IMR-90 (cell line): ENCODE measurements at regions not wholly inside any gene's neighbourhood (a gene's known extent, or its start where the extent isn't known, plus 50 kb on each side); places are given as distances from the start of the nearest gene placed in this dataset.

Experiments used
- ATAC-seq: fragments of 200-7000 bp; cut with Tn5 transposase; 2 replicates; pipeline ENCODE4 v1.9.1; 2020; ENCODE audit warnings: low read depth, mild to moderate bottlenecking, moderate library complexity
- BruUV-seq: library from RNA; stranded (reverse); fragments of 400-500 nt; replicated peaks from 2 replicates; lab custom pipeline; 2021; lab: Mats Ljungman, UMichigan
- CTCF ChIA-PET: fragments of 300-600 bp; formaldehyde crosslinking; extraction: SDS; loops from one replicate; lab custom pipeline; 2021; ENCODE audit warnings: antibody characterized with exemption; lab: Yijun Ruan, JAX
- POLR2A ChIA-PET: fragments of 300-600 bp; sonication (Branson Sonifier 250); formaldehyde crosslinking; loops from one replicate; lab custom pipeline; 2022; ENCODE audit warnings: antibody characterized with exemption; ENCODE audit not compliant: unreplicated experiment; lab: Charles Lee
- DNase-seq: peaks from one replicate; pipeline ENCODE4 v3.0.0; 2013
- H2AFZ ChIP-seq: replicated peaks from 2 replicates; pipeline ENCODE3; 2013; ENCODE audit warnings: low read length, mild to moderate bottlenecking; ENCODE audit not compliant: poor library complexity
- H2AK5ac ChIP-seq: 2 replicates; pipeline ENCODE4 v1.6.1; 2013; ENCODE audit warnings: low read depth, low read length, inconsistent platforms
- H2AK9ac ChIP-seq: replicated peaks from 2 replicates; pipeline ENCODE3; 2013; ENCODE audit warnings: mild to moderate bottlenecking, low read depth, low read length, moderate library complexity; ENCODE audit not compliant: poor library complexity
- H2BK120ac ChIP-seq: 2 replicates; pipeline ENCODE4 v1.6.1; 2013; ENCODE audit warnings: low read depth, low read length, inconsistent platforms
- H2BK15ac ChIP-seq: 3 replicates; pipeline ENCODE4 v1.6.1; 2013; ENCODE audit warnings: low read depth, low read length, inconsistent platforms
- H2BK20ac ChIP-seq: 2 replicates; pipeline ENCODE4 v1.6.1; 2013; ENCODE audit warnings: low read depth, mild to moderate bottlenecking, inconsistent platforms, low read length, moderate library complexity
- H2BK5ac ChIP-seq: 2 replicates; pipeline ENCODE4 v1.6.1; 2013; ENCODE audit warnings: mild to moderate bottlenecking, low read depth, low read length, inconsistent platforms; ENCODE audit not compliant: poor library complexity, severe bottlenecking
- H3K14ac ChIP-seq: replicated peaks from 2 replicates; pipeline ENCODE4 v1.6.1; 2013; ENCODE audit warnings: low read depth, low read length, inconsistent platforms
- H3K18ac ChIP-seq: 2 replicates; pipeline ENCODE4 v1.6.1; 2013; ENCODE audit warnings: low read depth, low read length, control low read depth
- H3K23ac ChIP-seq: 2 replicates; pipeline ENCODE4 v1.6.1; 2013; ENCODE audit warnings: low read depth, low read length, inconsistent platforms
- H3K27ac ChIP-seq: 2 replicates; pipeline ENCODE4 v1.5.1; 2013; ENCODE audit warnings: mild to moderate bottlenecking, control low read depth, low read length; ENCODE audit not compliant: insufficient read depth
- H3K27me3 ChIP-seq: 2 replicates; pipeline ENCODE4 v1.6.1; 2013; ENCODE audit warnings: low read length; ENCODE audit not compliant: control insufficient read depth, insufficient read depth
- H3K36me3 ChIP-seq: 2 replicates; pipeline ENCODE4 v1.6.1; 2013; ENCODE audit warnings: low read length, mixed read lengths; ENCODE audit not compliant: control insufficient read depth, insufficient read depth
- H3K4ac ChIP-seq: 2 replicates; pipeline ENCODE4 v1.6.1; 2013; ENCODE audit warnings: low read depth, low read length, inconsistent platforms
- H3K4me1 ChIP-seq: 2 replicates; pipeline ENCODE4 v1.6.1; 2013; ENCODE audit warnings: low read length, mixed read lengths; ENCODE audit not compliant: control insufficient read depth, insufficient read depth
- H3K4me2 ChIP-seq: 2 replicates; pipeline ENCODE4 v1.6.1; 2013; ENCODE audit warnings: low read depth, mild to moderate bottlenecking, control low read depth, low read length, moderate library complexity
- H3K4me3 ChIP-seq: 2 replicates; pipeline ENCODE4 v1.5.1; 2013; ENCODE audit warnings: low read depth, mild to moderate bottlenecking, control low read depth, low read length, moderate library complexity; ENCODE audit not compliant: insufficient read depth
- H3K56ac ChIP-seq: 2 replicates; pipeline ENCODE4 v1.6.1; 2013; ENCODE audit warnings: low read length, inconsistent platforms; ENCODE audit not compliant: insufficient read depth; ENCODE audit errors: extremely low read depth
- H3K79me1 ChIP-seq, 2 experiments: 2 replicates each; pipeline ENCODE4 v1.6.1; 2013; ENCODE audit warnings: low read length in 2 of 2, inconsistent platforms in 1 of 2, low read depth in 1 of 2
- H3K9ac ChIP-seq: 2 replicates; pipeline ENCODE4 v1.6.1; 2013; ENCODE audit warnings: low read depth, low read length, control low read depth
- H3K9me1 ChIP-seq: 2 replicates; pipeline ENCODE4 v1.6.1; 2013; ENCODE audit warnings: low read length, inconsistent platforms; ENCODE audit not compliant: insufficient read depth
- H3K9me3 ChIP-seq: 2 replicates; pipeline ENCODE4 v1.6.1; 2013; ENCODE audit warnings: low read length; ENCODE audit not compliant: control insufficient read depth, insufficient read depth
- H4K20me1 ChIP-seq: 2 replicates; pipeline ENCODE4 v1.6.1; 2013; ENCODE audit warnings: low read length, inconsistent platforms; ENCODE audit not compliant: insufficient read depth
- H4K5ac ChIP-seq: 2 replicates; pipeline ENCODE4 v1.6.1; 2013; ENCODE audit warnings: mild to moderate bottlenecking, low read depth, low read length, control low read depth
- H4K8ac ChIP-seq, 2 experiments: 2 replicates each; pipeline ENCODE4 v1.6.1; 2013; ENCODE audit warnings: low read depth in 2 of 2, low read length in 2 of 2, control low read depth in 1 of 2, inconsistent platforms in 1 of 2
- H4K91ac ChIP-seq: 2 replicates; pipeline ENCODE4 v1.6.1; 2013; ENCODE audit warnings: low read depth, low read length, inconsistent platforms; ENCODE audit not compliant: insufficient read depth
- FOS ChIP-seq: fragments of 150-350 bp; IDR thresholded peaks from 2 replicates; pipeline ENCODE4 v1.6.1; 2016; ENCODE audit warnings: low read depth, low read length
- MXI1 ChIP-seq: IDR thresholded peaks from 2 replicates; pipeline ENCODE4 v1.6.1; 2012; ENCODE audit warnings: low read depth, mild to moderate bottlenecking, low read length, moderate library complexity, borderline replicate concordance
- SMC3 ChIP-seq: fragments of 150-350 bp; IDR thresholded peaks from 2 replicates; pipeline ENCODE4 v1.6.1; 2016; ENCODE audit warnings: low read depth, mild to moderate bottlenecking, antibody characterized with exemption, low read length, moderate library complexity
- WGBS, 2 experiments: methylation state at CpG; one replicate each; pipeline versions ENCODE4 v1.1.5 to v1.1.7; 2013; ENCODE audit warnings: missing lambda C conversion rate in 2 of 2; ENCODE audit not compliant: insufficient read length in 1 of 2; ENCODE audit errors: extremely low coverage in 2 of 2; 5-methylcytosine and 5-hydroxymethylcytosine counted together
- dilution Hi-C: fragments of 300-500 bp; cut with HindIII; formaldehyde crosslinking; loops from one replicate; pipeline ENCODE4 v1.14.3; 2018; ENCODE audit warnings: low sequenced_read_pairs; ENCODE audit not compliant: unreplicated experiment
- in situ Hi-C: fragments of 300-500 bp; cut with MboI; formaldehyde crosslinking; loops from 3 replicates; pipeline ENCODE4 v1.14.3; 2019; ENCODE audit warnings: low sequenced_read_pairs, inconsistent platforms, mixed read lengths
- intact Hi-C: fragments of 100-400 bp; cut with micrococcal nuclease; formaldehyde crosslinking; loops from 2 replicates; pipeline ENCODE4 v1.10.0; 2022
- TF ChIP-seq, protein P1 (sequence below): fragments of 150-350 bp; IDR thresholded peaks from 2 replicates; pipeline ENCODE4 v1.6.1; 2016; ENCODE audit warnings: low read depth, mild to moderate bottlenecking, low read length, moderate library complexity, borderline replicate concordance

DNA sequence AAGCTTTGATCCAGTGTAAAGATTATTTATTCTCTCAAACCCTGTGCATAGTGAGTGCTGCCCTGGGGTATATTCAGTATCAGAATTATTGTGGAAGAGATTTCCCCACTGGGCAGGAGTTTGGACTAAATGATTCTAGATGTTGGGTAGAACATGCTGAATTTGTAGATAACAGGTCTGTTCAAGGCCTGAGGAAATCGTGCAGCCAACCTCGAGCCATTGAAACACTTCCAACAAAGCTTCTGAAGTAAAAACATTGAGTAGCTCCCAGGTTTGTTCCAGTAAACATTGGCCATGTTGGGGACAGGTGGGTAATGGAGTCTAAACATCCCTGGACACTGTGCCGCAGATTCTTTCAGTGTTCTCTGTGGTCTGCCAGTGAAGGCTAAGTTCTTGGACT, 87.5 kb downstream of the LLPH start:
- CTCF ChIA-PET, result interaction anchor here (0.8 to 1.1 kb wide), 2 partner anchors 11 to 45 kb away, joined by 3 read pairs; no protein-coding TSS in a partner anchor

More for the DNA sequence above, 87.5 kb downstream of the LLPH start:
- 100% methylated on average over 1 of the region's 3 CpGs; no CpG with 5 or more reads in 1 of the 2 experiments for WGBS, 2 experiments
- in situ Hi-C loops (no loop called here), dilution Hi-C loops (no loop called here), intact Hi-C loops (no loop called here)
- DNase-seq, result no peak
- no peak overlapping the region for H3K4me2 ChIP-seq
- no peak overlapping the region for H3K14ac ChIP-seq
- H3K79me1 ChIP-seq, result no peaks in the 10 kb centered on the region
- TF ChIP-seq SMC3, result no peak
- TF ChIP-seq FOS, result no peak
- TF ChIP-seq, protein P1, sequence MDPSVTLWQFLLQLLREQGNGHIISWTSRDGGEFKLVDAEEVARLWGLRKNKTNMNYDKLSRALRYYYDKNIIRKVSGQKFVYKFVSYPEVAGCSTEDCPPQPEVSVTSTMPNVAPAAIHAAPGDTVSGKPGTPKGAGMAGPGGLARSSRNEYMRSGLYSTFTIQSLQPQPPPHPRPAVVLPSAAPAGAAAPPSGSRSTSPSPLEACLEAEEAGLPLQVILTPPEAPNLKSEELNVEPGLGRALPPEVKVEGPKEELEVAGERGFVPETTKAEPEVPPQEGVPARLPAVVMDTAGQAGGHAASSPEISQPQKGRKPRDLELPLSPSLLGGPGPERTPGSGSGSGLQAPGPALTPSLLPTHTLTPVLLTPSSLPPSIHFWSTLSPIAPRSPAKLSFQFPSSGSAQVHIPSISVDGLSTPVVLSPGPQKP, result no peak
- no peak for TF ChIP-seq MXI1
- no peak overlapping the region for H2BK15ac ChIP-seq
- no peak overlapping the region for H2AK5ac ChIP-seq
- no peak overlapping the region for H3K4ac ChIP-seq
- H4K91ac ChIP-seq, result no peak overlapping the region
- BruUV-seq, result no TSS peak
- no peak overlapping the region for H3K9ac ChIP-seq
- no peaks in the 10 kb centered on the region for H3K27me3 ChIP-seq
- H2AFZ ChIP-seq, result no peak overlapping the region
- H2BK120ac ChIP-seq, result no peak overlapping the region
- no peak overlapping the region for H3K56ac ChIP-seq
- H3K27ac ChIP-seq, result no peak overlapping the region
- no peaks in the 10 kb centered on the region for H3K9me1 ChIP-seq
- H4K8ac ChIP-seq, result no peak overlapping the region
- H2AK9ac ChIP-seq, result no peak overlapping the region
- ATAC-seq, result no peak
- H3K9me3 ChIP-seq, result no peaks in the 10 kb centered on the region
- H3K18ac ChIP-seq, result no peak overlapping the region
- H3K4me3 ChIP-seq, result no peak overlapping the region
- H4K5ac ChIP-seq, result no peak overlapping the region
- no peaks in the 10 kb centered on the region for H3K36me3 ChIP-seq
- POLR2A ChIA-PET, result no interaction called here
- H2BK5ac ChIP-seq, result no peak overlapping the region
- no peaks in the 10 kb centered on the region for H4K20me1 ChIP-seq
- H2BK20ac ChIP-seq, result no peak overlapping the region
- peaks cover 7% of the 10 kb centered on the region for H3K4me1 ChIP-seq
- no peak overlapping the region for H3K23ac ChIP-seq
